GM12878 (cell line): ENCODE measurements at regions not wholly inside any gene's neighbourhood (a gene's known extent, or its start where the extent isn't known, plus 50 kb on each side); places are given as distances from the start of the nearest gene placed in this dataset.

Experiments
- ATAC-seq: fragments of 200-7000 bp; cut with Tn5 transposase; 3 replicates; pipeline ENCODE4 v1.9.1; 2020; ENCODE audit warnings: mild to moderate bottlenecking, moderate library complexity
- BruUV-seq: library from RNA; stranded (reverse); fragments of 400-500 nt; replicated peaks from 2 replicates; lab custom pipeline; 2021; lab: Mats Ljungman, UMichigan
- CTCF ChIA-PET: fragments of 300-600 bp; sonication (Branson Sonifier 250); formaldehyde crosslinking; extraction: SDS; loops from one replicate; lab custom pipeline; 2021; ENCODE audit warnings: inconsistent platforms; lab: Yijun Ruan, JAX
- POLR2A ChIA-PET: fragments of 350-600 bp; formaldehyde crosslinking; extraction: SDS; loops from one replicate; lab custom pipeline; 2021; ENCODE audit warnings: inconsistent platforms; lab: Charles Lee
- RAD21 ChIA-PET: fragments of 300-600 bp; sonication (Branson Sonifier 250); formaldehyde crosslinking; loops from one replicate; lab custom pipeline; 2023; ENCODE audit warnings: antibody characterized with exemption; ENCODE audit not compliant: unreplicated experiment; lab: Charles Lee
- SMC1A ChIA-PET: fragments of 300-600 bp; sonication (Branson Sonifier 250); formaldehyde crosslinking; loops from one replicate; lab custom pipeline; 2023; ENCODE audit not compliant: unreplicated experiment, uncharacterized antibody; lab: Charles Lee
- DNase-seq: peaks from one replicate; pipeline ENCODE4 v3.0.0-alpha.2; 2011; ENCODE audit warnings: low read depth, low spot score
- FAIRE-seq: peaks from 3 replicates; lab custom pipeline; 2011; peaks lifted over from hg19 to GRCh38; lab: Jason Lieb, UNC
- H2AFZ ChIP-seq: 2 replicates; pipeline ENCODE4 v1.6.0; 2011; ENCODE audit warnings: low read depth, low read length, control low read depth; ENCODE audit not compliant: control insufficient read depth
- H3K27ac ChIP-seq: 2 replicates; pipeline ENCODE4 v1.5.1; 2011; ENCODE audit warnings: control low read depth; ENCODE audit not compliant: control insufficient read depth, insufficient read depth
- H3K27me3 ChIP-seq, 2 experiments: replicated peaks in 1 of 2; 2 replicates each; pipeline versions ENCODE4 v1.6.0 to v1.6.1; 2011; ENCODE audit warnings: low read length in 1 of 2; ENCODE audit not compliant: control insufficient read depth in 2 of 2, insufficient read depth in 2 of 2
- H3K36me3 ChIP-seq, 2 experiments: 2 replicates each; pipeline ENCODE4 v1.5.1; 2011; ENCODE audit warnings: low read length in 1 of 2; ENCODE audit not compliant: control insufficient read depth in 2 of 2, insufficient read depth in 2 of 2
- H3K4me1 ChIP-seq: 2 replicates; pipeline ENCODE4 v1.6.1; 2011; ENCODE audit warnings: mild to moderate bottlenecking, low read length, moderate library complexity, mixed read lengths; ENCODE audit not compliant: control insufficient read depth, insufficient read depth
- H3K4me2 ChIP-seq: 2 replicates; pipeline ENCODE4 v1.6.0; 2011; ENCODE audit warnings: control low read depth; ENCODE audit not compliant: control insufficient read depth, insufficient read depth
- H3K4me3 ChIP-seq: fragments of 200-600 bp; sonication (generic); 2 replicates; pipeline ENCODE4 v1.5.1; 2016
- H3K79me2 ChIP-seq: 2 replicates; pipeline ENCODE4 v1.6.0; 2011; ENCODE audit warnings: low read length; ENCODE audit not compliant: control insufficient read depth, insufficient read depth
- H3K9ac ChIP-seq: 2 replicates; pipeline ENCODE4 v1.8.0; 2011; ENCODE audit warnings: low read length, control low read depth, mixed read lengths; ENCODE audit not compliant: control insufficient read depth, insufficient read depth
- H3K9me3 ChIP-seq: replicated peaks from 3 replicates; pipeline ENCODE4 v1.5.1; 2011; ENCODE audit warnings: mild to moderate bottlenecking, low read length; ENCODE audit not compliant: control insufficient read depth, insufficient read depth
- H4K20me1 ChIP-seq: 2 replicates; pipeline ENCODE4 v1.6.0; 2011; ENCODE audit not compliant: control insufficient read depth, insufficient read depth
- BMI1 ChIP-seq: fragments of 450-650 bp; IDR thresholded peaks from 2 replicates; pipeline ENCODE4 v1.6.1; 2016; ENCODE audit warnings: mild to moderate bottlenecking, moderate library complexity, borderline replicate concordance
- PAX5 ChIP-seq: IDR thresholded peaks from 2 replicates; pipeline ENCODE4 v1.6.1; 2011; ENCODE audit warnings: low read depth, low read length, borderline replicate concordance
- SPI1 ChIP-seq: IDR thresholded peaks from 2 replicates; pipeline ENCODE4 v1.6.1; 2011; ENCODE audit warnings: low read depth, mild to moderate bottlenecking, low read length, moderate library complexity, borderline replicate concordance; ENCODE audit not compliant: insufficient read depth
- TAF1 ChIP-seq: IDR thresholded peaks from 2 replicates; pipeline ENCODE4 v1.6.1; 2011; ENCODE audit warnings: mild to moderate bottlenecking, low read depth, low read length, borderline replicate concordance
- USF1 ChIP-seq: IDR thresholded peaks from 2 replicates; pipeline ENCODE4 v1.6.1; 2011; ENCODE audit warnings: borderline replicate concordance, low read depth, mild to moderate bottlenecking, moderate library complexity, mixed read lengths, low read length; ENCODE audit not compliant: insufficient read depth; ENCODE audit errors: extremely low read length
- ZBTB4 ChIP-seq: fragments of 450-650 bp; formaldehyde crosslinking; IDR thresholded peaks from 2 replicates; pipeline ENCODE4 v1.4.0; 2022; ENCODE audit warnings: mild to moderate bottlenecking, moderate library complexity
- WGBS: methylation state at CpG from one replicate; pipeline ENCODE4 v1.1.6; 2016; ENCODE audit warnings: low lambda C conversion rate; ENCODE audit not compliant: insufficient replicate concordance, insufficient coverage; ENCODE audit errors: missing lambda C conversion rate; 5-methylcytosine and 5-hydroxymethylcytosine counted together
- in situ Hi-C: fragments of 300-500 bp; cut with MboI; formaldehyde crosslinking; loops from 9 replicates; pipeline ENCODE4 v1.14.3; 2018; ENCODE audit warnings: mixed read lengths
- intact Hi-C: fragments of 100-400 bp; cut with micrococcal nuclease; formaldehyde crosslinking; loops from one replicate; pipeline ENCODE4 v1.14.2; 2022; ENCODE audit not compliant: unreplicated experiment

- ChIA-PET POLR2A (interaction anchor here (2.6 kb wide), 1 partner anchor 10 kb away, joined by 7 read pairs; no protein-coding TSS in a partner anchor), SMC1A (interaction anchor here (1.3 to 1.5 kb wide), 3 partner anchors 12 to 263 kb away, joined by 3 to 5 read pairs (median 3); no protein-coding TSS in a partner anchor), CTCF (interaction anchor here (1.0 to 1.4 kb wide), 2 partner anchors 89 to 113 kb away, joined by 3 to 4 read pairs; no protein-coding TSS in a partner anchor), RAD21 (interaction anchor here (1.0 to 1.7 kb wide), 2 partner anchors 10 to 113 kb away, joined by 3 read pairs; no protein-coding TSS in a partner anchor)
- 0 out of 2 replicates have a peak overlapping the region, but pooled peaks have one; percentile 8 for H3K27ac ChIP-seq
- peak overlapping the region; percentile 30; the same call in 1 of the 2 replicates for H2AFZ ChIP-seq
- ATAC-seq (no peak), DNase-seq (no peak), FAIRE-seq (no peak)
- intact Hi-C loops (no loop called here), in situ Hi-C loops (no loop called here)
- WGBS: 24% methylated on average over 8 of the region's 8 CpGs
- TF ChIP-seq ZBTB4 (CRISPR knock-in tag) (no peak), SPI1 (peak; percentile 19; the same call in 1 of the 2 replicates), TAF1 (no peak), PAX5 (no peak), BMI1 (no peak), USF1 (peak; percentile 36)
- no peaks in the 10 kb centered on the region for H3K79me2 ChIP-seq
- no peaks in the 10 kb centered on the region; the same call in 2 of the 3 replicates for H3K9me3 ChIP-seq
- H3K27me3 ChIP-seq: no peaks in the 10 kb centered on the region
- no peaks in the 10 kb centered on the region for H3K36me3 ChIP-seq
- no peak overlapping the region for H3K9ac ChIP-seq
- peaks cover 35% of the 10 kb centered on the region for H3K4me1 ChIP-seq
- BruUV-seq: no TSS peak
- no peak overlapping the region for H3K4me3 ChIP-seq
- H4K20me1 ChIP-seq: no peaks in the 10 kb centered on the region
- H3K4me2 ChIP-seq: no peak overlapping the region
Observed at GRCh38 chr14:75340921-75341320, 62.3 kb downstream of the FOS start.
